Gastroesophageal sphincter (tissue), 3 donors: ENCODE measurements at regions not wholly inside any gene's neighbourhood (a gene's known extent, or its start where the extent isn't known, plus 50 kb on each side); places are given as distances from the start of the nearest gene placed in this dataset.

Experiments
- CTCF ChIP-seq, 4 experiments: fragments of 200-600 bp in 2 of 4; fragments of 450-650 bp in 2 of 4; sonication (generic) in 1 of 4; IDR thresholded peaks; one replicate each; pipeline ENCODE4 v1.5.1; 2017 to 2019; ENCODE audit warnings: antibody characterized with exemption in 4 of 4, mild to moderate bottlenecking in 2 of 4, moderate library complexity in 2 of 4
- POLR2A ChIP-seq, 2 donors: fragments of 450-650 bp; IDR thresholded peaks; one replicate each; pipeline ENCODE4 v1.6.1; 2017; ENCODE audit warnings: antibody characterized with exemption in 2 of 2, mild to moderate bottlenecking in 2 of 2, moderate library complexity in 1 of 2
- POLR2AphosphoS5 ChIP-seq: sonication (generic); formaldehyde crosslinking; IDR thresholded peaks from one replicate; pipeline ENCODE4 v1.6.1; 2017; ENCODE audit warnings: antibody characterized with exemption

GRCh38 chr4:28724239-28724638 is 1863.6 kb downstream of the STIM2 start:
- TF ChIP-seq CTCF (IDR thresholded peaks at IDR 0.05): no peak
- no peak for TF ChIP-seq POLR2AphosphoS5
- TF ChIP-seq POLR2A (IDR thresholded peaks at IDR 0.05): no peak
